ENCODE measurements at regions not wholly inside any gene's neighbourhood (a gene's known extent, or its start where the extent isn't known, plus 50 kb on each side); places are given as distances from the start of the nearest gene placed in this dataset.

- TF ChIP-seq POLR2AphosphoS5 (IDR thresholded peaks at IDR 0.05; ENCODE audit: low read depth) (no peak), EZH2 (IDR thresholded peaks at IDR 0.05; ENCODE audit: low read depth, unreplicated experiment) (no peak), ZNF331 (CRISPR knock-in tag; IDR thresholded peaks at IDR 0.05; ENCODE audit: low read depth) (no peak), STAT1 (IDR thresholded peaks at IDR 0.05; ENCODE audit: unreplicated experiment) (no peak), CREB1 (CRISPR knock-in tag; IDR thresholded peaks at IDR 0.05; ENCODE audit: low read depth) (no peak), EZH2phosphoT487 (IDR thresholded peaks at IDR 0.05; ENCODE audit: unreplicated experiment) (no peak), JUNB (IDR thresholded peaks at IDR 0.05; ENCODE audit: unreplicated experiment) (no peak), NANOG (IDR thresholded peaks at IDR 0.05; ENCODE audit: borderline replicate concordance) (no peak), ZNF114 (CRISPR knock-in tag; IDR thresholded peaks at IDR 0.05) (no peak)
- TF ChIP-seq, protein P1, sequence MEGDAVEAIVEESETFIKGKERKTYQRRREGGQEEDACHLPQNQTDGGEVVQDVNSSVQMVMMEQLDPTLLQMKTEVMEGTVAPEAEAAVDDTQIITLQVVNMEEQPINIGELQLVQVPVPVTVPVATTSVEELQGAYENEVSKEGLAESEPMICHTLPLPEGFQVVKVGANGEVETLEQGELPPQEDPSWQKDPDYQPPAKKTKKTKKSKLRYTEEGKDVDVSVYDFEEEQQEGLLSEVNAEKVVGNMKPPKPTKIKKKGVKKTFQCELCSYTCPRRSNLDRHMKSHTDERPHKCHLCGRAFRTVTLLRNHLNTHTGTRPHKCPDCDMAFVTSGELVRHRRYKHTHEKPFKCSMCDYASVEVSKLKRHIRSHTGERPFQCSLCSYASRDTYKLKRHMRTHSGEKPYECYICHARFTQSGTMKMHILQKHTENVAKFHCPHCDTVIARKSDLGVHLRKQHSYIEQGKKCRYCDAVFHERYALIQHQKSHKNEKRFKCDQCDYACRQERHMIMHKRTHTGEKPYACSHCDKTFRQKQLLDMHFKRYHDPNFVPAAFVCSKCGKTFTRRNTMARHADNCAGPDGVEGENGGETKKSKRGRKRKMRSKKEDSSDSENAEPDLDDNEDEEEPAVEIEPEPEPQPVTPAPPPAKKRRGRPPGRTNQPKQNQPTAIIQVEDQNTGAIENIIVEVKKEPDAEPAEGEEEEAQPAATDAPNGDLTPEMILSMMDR (conservative IDR thresholded peaks at IDR 0.05; ENCODE audit: low read depth in 2 of 2), result no peak
- TF ChIP-seq, protein P2, sequence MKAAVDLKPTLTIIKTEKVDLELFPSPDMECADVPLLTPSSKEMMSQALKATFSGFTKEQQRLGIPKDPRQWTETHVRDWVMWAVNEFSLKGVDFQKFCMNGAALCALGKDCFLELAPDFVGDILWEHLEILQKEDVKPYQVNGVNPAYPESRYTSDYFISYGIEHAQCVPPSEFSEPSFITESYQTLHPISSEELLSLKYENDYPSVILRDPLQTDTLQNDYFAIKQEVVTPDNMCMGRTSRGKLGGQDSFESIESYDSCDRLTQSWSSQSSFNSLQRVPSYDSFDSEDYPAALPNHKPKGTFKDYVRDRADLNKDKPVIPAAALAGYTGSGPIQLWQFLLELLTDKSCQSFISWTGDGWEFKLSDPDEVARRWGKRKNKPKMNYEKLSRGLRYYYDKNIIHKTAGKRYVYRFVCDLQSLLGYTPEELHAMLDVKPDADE (IDR thresholded peaks at IDR 0.05), result no peak
- TF ChIP-seq, protein P3, sequence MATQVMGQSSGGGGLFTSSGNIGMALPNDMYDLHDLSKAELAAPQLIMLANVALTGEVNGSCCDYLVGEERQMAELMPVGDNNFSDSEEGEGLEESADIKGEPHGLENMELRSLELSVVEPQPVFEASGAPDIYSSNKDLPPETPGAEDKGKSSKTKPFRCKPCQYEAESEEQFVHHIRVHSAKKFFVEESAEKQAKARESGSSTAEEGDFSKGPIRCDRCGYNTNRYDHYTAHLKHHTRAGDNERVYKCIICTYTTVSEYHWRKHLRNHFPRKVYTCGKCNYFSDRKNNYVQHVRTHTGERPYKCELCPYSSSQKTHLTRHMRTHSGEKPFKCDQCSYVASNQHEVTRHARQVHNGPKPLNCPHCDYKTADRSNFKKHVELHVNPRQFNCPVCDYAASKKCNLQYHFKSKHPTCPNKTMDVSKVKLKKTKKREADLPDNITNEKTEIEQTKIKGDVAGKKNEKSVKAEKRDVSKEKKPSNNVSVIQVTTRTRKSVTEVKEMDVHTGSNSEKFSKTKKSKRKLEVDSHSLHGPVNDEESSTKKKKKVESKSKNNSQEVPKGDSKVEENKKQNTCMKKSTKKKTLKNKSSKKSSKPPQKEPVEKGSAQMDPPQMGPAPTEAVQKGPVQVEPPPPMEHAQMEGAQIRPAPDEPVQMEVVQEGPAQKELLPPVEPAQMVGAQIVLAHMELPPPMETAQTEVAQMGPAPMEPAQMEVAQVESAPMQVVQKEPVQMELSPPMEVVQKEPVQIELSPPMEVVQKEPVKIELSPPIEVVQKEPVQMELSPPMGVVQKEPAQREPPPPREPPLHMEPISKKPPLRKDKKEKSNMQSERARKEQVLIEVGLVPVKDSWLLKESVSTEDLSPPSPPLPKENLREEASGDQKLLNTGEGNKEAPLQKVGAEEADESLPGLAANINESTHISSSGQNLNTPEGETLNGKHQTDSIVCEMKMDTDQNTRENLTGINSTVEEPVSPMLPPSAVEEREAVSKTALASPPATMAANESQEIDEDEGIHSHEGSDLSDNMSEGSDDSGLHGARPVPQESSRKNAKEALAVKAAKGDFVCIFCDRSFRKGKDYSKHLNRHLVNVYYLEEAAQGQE (IDR thresholded peaks at IDR 0.05; ENCODE audit: unreplicated experiment), result no peak
- TF ChIP-seq, protein P4, sequence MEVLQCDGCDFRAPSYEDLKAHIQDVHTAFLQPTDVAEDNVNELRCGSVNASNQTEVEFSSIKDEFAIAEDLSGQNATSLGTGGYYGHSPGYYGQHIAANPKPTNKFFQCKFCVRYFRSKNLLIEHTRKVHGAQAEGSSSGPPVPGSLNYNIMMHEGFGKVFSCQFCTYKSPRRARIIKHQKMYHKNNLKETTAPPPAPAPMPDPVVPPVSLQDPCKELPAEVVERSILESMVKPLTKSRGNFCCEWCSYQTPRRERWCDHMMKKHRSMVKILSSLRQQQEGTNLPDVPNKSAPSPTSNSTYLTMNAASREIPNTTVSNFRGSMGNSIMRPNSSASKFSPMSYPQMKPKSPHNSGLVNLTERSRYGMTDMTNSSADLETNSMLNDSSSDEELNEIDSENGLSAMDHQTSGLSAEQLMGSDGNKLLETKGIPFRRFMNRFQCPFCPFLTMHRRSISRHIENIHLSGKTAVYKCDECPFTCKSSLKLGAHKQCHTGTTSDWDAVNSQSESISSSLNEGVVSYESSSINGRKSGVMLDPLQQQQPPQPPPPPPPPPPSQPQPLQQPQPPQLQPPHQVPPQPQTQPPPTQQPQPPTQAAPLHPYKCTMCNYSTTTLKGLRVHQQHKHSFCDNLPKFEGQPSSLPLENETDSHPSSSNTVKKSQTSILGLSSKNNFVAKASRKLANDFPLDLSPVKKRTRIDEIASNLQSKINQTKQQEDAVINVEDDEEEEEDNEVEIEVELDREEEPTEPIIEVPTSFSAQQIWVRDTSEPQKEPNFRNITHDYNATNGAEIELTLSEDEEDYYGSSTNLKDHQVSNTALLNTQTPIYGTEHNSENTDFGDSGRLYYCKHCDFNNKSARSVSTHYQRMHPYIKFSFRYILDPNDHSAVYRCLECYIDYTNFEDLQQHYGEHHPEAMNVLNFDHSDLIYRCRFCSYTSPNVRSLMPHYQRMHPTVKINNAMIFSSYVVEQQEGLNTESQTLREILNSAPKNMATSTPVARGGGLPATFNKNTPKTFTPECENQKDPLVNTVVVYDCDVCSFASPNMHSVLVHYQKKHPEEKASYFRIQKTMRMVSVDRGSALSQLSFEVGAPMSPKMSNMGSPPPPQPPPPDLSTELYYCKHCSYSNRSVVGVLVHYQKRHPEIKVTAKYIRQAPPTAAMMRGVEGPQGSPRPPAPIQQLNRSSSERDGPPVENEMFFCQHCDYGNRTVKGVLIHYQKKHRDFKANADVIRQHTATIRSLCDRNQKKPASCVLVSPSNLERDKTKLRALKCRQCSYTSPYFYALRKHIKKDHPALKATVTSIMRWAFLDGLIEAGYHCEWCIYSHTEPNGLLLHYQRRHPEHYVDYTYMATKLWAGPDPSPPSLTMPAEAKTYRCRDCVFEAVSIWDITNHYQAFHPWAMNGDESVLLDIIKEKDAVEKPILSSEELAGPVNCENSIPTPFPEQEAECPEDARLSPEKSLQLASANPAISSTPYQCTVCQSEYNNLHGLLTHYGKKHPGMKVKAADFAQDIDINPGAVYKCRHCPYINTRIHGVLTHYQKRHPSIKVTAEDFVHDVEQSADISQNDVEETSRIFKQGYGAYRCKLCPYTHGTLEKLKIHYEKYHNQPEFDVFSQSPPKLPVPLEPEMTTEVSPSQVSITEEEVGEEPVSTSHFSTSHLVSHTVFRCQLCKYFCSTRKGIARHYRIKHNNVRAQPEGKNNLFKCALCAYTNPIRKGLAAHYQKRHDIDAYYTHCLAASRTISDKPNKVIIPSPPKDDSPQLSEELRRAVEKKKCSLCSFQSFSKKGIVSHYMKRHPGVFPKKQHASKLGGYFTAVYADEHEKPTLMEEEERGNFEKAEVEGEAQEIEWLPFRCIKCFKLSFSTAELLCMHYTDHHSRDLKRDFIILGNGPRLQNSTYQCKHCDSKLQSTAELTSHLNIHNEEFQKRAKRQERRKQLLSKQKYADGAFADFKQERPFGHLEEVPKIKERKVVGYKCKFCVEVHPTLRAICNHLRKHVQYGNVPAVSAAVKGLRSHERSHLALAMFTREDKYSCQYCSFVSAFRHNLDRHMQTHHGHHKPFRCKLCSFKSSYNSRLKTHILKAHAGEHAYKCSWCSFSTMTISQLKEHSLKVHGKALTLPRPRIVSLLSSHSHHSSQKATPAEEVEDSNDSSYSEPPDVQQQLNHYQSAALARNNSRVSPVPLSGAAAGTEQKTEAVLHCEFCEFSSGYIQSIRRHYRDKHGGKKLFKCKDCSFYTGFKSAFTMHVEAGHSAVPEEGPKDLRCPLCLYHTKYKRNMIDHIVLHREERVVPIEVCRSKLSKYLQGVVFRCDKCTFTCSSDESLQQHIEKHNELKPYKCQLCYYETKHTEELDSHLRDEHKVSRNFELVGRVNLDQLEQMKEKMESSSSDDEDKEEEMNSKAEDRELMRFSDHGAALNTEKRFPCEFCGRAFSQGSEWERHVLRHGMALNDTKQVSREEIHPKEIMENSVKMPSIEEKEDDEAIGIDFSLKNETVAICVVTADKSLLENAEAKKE (CRISPR knock-in tag; IDR thresholded peaks at IDR 0.05), result no peak
- no peak for ATAC-seq
- H3K4me3 Mint-ChIP-seq, result no peak overlapping the region
- peaks cover 6% of the 10 kb centered on the region for H3K27me3 Mint-ChIP-seq (ENCODE audit: insufficient read depth, low read depth, poor library complexity)
- H3K4me1 ChIP-seq (ENCODE audit: insufficient read depth), result no peaks in the 10 kb centered on the region
- no peaks in the 10 kb centered on the region for H4K20me1 ChIP-seq (replicated peaks; ENCODE audit: insufficient read depth)
- H3K4me1 Mint-ChIP-seq, result peaks cover 8% of the 10 kb centered on the region
- peaks cover under 1% of the 10 kb centered on the region; the same call in 2 of the 3 replicates for H3K9me3 Mint-ChIP-seq
- H3K79me2 ChIP-seq (replicated peaks; ENCODE audit: insufficient read depth), result no peaks in the 10 kb centered on the region
- no peak overlapping the region for H3K27ac Mint-ChIP-seq
- no peak overlapping the region for H3K27ac ChIP-seq (ENCODE audit: low read depth)
- H3K27me3 ChIP-seq (ENCODE audit: insufficient read depth), result no peaks in the 10 kb centered on the region
- DNase-seq (ENCODE audit: low spot score), result no peak
- no peak overlapping the region for H2AFZ ChIP-seq
- no peaks in the 10 kb centered on the region for H3K36me3 Mint-ChIP-seq (ENCODE audit: low read depth)
- H3K4me2 ChIP-seq, result no peak overlapping the region
- no peaks in the 10 kb centered on the region for H3K36me3 ChIP-seq (ENCODE audit: insufficient read depth)
- H3F3A ChIP-seq (replicated peaks; ENCODE audit: low read depth), result no peaks in the 10 kb centered on the region
- no peaks in the 10 kb centered on the region for H3K9me2 ChIP-seq (ENCODE audit: insufficient read depth)
- no peak overlapping the region for H3K4me3 ChIP-seq
These were observed 242.3 kb downstream of the TEX29 start for GRCh38 chr13:111562716-111563115.

All from GM23338 (cell line).